NCI-H345 (cell line): ENCODE measurements at regions not wholly inside any gene's neighbourhood (a gene's known extent, or its start where the extent isn't known, plus 50 kb on each side); places are given as distances from the start of the nearest gene placed in this dataset.
A peak's percentile ranks its signal among the peaks of the same experiment; 100 is the strongest.

Experiments used
- DNase-seq: peaks from one replicate; lab custom pipeline; 2025; lab: John Stamatoyannopoulos, UW

DNA sequence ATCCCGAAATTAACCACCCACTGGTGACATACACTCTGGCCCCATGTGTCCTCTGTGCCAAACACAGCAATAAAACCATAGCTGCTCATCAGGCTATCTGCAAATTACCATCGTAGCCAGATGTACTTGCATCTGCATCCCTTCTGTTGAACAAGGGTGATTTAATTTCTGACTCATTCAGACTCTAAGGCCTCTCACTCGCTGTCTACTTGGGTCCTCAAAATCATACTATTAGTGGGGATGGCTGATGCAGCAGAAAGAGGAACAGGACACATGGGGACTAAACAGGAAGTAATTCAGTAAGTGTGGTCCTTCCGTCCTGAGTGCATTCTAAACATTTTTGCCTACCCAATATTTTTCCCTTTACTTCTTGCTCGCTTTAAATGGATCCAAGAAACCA, 2275.0 kb upstream of the PCDH20 start:
- no peak for DNase-seq

- no peak for DNase-seq
These were observed 2269.2 kb upstream of the PCDH20 start for GRCh38 chr13:63684822-63685221.

DNA sequence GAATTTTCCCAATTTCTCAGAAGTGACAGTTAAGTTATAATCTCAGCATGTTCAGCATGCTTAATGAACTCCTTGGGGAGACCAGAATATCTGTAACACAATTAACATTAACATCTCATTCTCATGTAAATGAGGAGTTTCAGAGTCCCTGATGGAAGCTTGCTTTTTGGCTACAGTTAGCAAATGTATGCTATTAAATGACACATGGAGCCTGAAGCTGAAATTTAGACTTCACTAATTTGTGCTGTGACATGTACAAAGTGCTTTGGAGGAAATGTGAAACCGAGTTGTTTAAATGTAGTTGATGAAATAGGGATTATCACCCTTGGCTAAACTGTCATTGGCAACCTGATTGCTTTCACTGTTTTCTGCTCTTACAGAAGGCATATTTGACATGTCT, 2265.1 kb upstream of the PCDH20 start:
- no peak for DNase-seq

- no peak for DNase-seq
These were observed 2255.6 kb upstream of the PCDH20 start for GRCh38 chr13:63671296-63671695.

DNA sequence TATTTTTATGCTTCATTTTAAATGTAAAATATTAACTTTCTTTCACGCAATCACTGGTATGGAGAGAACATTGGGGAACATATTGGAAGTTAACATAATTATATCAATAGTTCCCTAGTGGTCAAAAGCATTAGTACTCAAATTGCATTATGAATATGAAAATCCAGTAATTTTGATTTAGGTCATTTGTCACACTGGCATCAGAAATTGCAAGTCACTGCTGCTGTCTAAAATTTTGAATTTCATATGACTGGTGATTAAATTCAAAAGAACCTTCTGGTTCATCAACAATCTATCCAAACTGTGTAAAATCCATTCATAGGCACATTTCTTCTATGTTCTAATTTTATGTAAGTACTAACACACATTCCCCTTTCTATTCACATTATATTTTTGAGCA, 2235.7 kb upstream of the PCDH20 start:
- no peak for DNase-seq

DNA sequence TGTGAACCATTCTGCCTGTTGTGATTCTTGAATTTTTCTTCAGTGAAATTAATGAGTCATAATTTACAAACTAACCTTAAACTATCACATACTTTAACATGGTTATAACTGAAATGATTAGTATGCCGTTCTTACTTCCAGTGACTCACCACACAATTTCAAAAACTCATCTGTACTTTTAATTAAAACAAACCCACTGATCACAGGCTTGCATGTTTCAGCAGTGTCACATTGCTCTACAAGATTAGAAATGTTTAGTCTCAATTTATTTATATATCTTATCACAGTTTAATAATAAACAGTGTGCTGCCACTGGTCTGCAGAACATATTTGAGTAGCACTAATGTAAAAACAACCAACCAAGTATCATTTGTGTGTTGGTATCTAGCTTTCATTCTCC, 2227.9 kb upstream of the PCDH20 start:
- DNase-seq, result no peak

DNA sequence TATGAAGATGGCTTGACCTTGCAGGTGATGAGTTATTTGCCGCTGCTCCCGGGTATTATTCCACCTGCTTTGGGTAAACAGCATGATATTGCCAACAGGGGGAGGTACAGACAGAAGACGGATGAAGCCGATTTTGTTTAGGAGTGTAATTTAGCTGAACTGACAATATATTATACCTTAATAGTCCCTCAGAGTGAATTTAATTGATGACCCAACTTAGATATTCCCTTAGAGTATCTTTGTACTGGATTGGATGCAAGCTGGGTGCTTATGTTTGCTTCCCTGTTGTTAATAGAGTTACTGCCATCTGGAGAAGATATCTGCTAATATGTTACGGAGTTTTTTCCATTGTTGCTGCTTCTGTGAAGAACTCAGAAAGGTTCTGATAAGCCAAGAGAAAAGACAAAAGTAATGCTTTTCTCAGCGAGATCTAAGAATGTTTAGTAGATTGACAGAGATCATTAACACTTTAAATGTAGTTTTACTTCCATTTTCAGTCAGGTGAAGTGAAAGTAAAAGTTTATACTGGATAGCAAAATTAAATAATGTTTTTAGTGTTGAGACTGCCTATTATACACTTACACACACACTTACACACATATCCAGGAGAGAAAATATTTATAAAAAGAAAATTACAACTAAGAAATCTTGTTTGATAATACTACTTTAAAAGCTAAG, 2220.8 kb upstream of the PCDH20 start:
- DNase-seq, result peak; percentile 33

DNA sequence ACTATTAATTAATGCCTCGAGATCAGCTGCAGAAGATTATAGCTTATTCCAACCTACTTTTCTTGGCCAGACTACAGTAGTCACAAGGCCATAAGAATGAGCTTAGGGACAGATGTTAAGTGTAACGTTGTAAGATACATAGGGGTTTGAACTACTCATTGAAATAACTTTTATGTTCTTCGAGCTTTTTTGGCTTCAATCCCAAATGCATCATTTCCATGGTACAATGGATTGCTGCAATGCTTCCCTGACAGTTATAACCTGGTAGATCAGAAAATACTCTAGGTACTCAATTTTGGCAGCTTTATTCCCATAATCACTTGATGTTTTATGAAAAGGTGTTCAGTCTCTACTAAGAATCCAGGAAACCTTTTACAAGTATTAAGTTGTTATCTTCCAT, 2216.7 kb upstream of the PCDH20 start:
- DNase-seq, result no peak

DNA sequence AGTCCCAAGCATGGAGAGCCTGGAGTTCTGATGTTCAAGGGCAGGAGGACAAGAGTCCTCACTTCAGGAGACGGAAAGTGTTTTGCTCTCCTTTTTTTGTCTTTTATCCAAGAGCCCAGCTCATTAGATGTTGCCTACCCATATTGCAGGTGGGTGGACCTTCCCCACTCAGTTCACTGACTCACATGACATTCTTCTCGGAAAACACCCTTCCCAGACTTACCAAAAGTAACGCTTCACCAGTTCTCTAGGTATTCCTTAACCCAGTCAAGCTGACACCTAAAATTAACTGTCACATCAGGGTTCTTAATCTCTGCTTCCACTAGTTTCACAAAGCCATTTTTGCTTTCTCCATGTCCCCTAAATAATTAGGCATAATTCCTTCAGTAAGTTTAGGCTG, 2215.4 kb upstream of the PCDH20 start:
- no peak for DNase-seq

GRCh38 chr13:63629591-63629990, 2213.9 kb upstream of the PCDH20 start:
- DNase-seq, result no peak

GRCh38 chr13:63628310-63628709, 2212.7 kb upstream of the PCDH20 start:
- no peak for DNase-seq

DNA sequence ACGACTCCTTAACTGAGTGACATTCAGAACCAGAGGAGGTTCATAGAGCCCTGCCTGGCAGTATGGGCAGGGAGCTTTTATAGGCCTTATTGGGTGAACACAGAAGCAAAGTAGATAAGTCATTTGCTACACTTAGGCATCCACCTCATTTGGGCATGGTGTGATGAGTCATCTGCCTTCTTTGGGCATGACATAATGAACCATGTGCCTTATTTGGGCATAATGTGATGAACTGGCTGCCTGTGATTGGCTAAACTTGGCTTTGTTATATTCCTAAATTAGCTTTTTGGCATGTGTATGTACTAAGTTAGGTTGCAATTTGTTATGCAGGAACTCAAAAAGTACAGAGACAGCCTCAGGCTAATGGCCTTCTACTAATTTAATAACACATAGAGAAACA, 2210.2 kb upstream of the PCDH20 start:
- DNase-seq, result no peak

GRCh38 chr13:63614874-63615612, 2199.4 kb upstream of the PCDH20 start:
- no peak for DNase-seq

GRCh38 chr13:63607153-63607552, 2191.5 kb upstream of the PCDH20 start:
- DNase-seq, result no peak

DNA sequence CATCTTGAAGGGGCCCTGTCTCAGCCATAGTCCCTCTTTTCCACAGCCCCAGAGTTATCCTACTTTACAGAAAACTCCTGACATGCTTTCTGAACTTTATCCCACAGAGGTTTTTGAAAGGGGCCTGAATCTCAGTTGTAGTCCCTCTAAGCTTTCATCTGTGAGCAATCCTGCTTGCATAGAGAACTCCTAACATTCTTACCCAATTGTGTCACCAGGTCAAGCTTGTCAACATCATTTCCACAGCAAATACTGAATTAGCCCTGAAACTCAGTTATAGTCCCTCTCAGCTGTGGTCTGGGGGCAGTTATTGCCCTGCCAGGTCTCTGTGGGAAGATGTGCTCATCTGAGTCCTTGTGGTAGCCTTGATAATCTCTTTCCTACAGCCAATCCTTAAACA, 2190.3 kb upstream of the PCDH20 start:
- DNase-seq, result no peak

- no peak for DNase-seq
These were observed 2189.8 kb upstream of the PCDH20 start for GRCh38 chr13:63605403-63605802.

DNA sequence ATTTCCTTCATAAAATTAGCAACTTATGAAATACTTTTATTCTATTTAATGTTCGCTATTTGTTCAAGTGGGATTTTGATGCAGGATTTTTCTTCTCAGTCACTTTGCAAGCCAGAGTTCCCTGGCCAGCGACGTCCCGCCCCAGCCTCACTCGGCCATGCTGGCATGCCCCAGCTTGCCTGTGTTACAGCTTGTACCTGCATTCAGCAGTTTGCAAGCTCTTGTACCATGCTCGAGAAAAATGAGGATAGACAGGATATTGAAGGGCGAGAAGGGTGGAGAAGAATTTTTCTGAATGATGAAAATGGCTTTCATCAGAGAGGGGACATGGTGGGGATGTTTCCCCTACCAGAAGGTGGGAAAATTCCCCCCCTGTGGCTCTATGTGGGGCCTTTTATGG, 2180.2 kb upstream of the PCDH20 start:
- DNase-seq, result no peak

GRCh38 chr13:63586467-63586866, 2170.8 kb upstream of the PCDH20 start:
- DNase-seq, result no peak

- no peak for DNase-seq
These were observed 2163.1 kb upstream of the PCDH20 start for GRCh38 chr13:63578796-63579195.

- DNase-seq, result no peak
These were observed 2151.4 kb upstream of the PCDH20 start for GRCh38 chr13:63567031-63567430.

DNA sequence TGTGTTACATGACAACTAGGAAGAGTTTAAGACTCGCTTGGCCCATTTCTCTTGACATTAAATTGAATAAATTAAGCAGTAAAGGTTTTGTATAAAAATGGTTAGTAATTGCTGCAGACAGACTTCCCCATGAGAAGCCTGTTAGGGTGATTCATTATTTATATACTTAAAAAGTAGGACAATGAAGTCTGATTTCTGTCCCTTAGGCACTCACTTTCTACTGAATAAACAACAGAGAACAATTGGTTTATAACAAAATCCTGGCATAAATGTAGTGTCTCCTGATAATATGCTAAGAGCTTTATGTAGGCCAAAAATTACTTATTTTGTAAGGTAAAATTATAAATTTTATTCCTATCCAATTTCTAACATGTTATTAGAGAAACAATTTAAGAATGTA, 2138.5 kb upstream of the PCDH20 start:
- no peak for DNase-seq

DNA sequence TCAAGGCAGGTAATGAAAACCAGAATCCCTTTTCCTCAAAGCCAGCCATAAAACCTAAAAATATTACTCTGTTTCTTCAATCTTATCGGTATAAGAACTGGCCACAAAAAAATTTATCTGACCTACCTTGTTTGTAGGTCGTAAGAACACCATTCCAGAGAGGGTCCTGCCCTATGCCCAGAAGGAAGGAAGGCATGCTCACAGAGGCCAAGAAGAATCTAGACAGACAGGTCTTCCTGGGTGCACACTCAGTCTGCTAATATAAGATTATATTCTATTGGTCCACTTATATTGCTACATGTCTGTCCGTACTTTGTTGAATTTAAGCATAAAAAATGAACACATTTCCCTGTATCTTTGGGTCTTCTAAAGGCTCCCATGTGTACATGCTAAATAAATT, 2136.1 kb upstream of the PCDH20 start:
- DNase-seq, result no peak

- no peak for DNase-seq
These were observed 2130.9 kb upstream of the PCDH20 start for GRCh38 chr13:63546524-63546923.

DNA sequence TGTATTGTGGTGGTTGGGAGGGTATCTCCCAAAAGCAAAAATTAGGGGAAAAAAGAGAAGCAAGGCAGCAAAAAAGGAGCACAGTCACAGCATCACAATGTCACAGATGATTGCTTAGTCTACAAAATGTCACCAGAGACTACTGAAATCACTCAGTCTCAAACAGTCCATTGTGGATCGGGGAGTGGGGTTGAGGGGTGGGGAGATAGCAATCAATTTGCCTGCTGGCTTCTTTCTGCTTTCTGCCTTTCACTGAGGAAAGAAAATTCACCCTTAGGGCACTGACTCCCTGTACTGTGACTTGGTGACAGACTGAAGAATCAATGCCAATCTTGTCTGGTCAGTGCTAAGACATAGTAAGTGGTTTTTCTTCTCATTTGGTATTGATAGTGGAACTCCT, 2127.1 kb upstream of the PCDH20 start:
- DNase-seq, result no peak
